H9 (cell line): ENCODE measurements at regions not wholly inside any gene's neighbourhood (a gene's known extent, or its start where the extent isn't known, plus 50 kb on each side); places are given as distances from the start of the nearest gene placed in this dataset.

Experiments used
- DNase-seq: peaks from one replicate; pipeline ENCODE4 v3.0.0-alpha.2; 2017
- H2AFZ ChIP-seq: one replicate; pipeline ENCODE4 v1.6.1; 2013; ENCODE audit warnings: mild to moderate bottlenecking, low read length, control low read depth, moderate library complexity
- H2AK5ac ChIP-seq: 2 replicates; pipeline ENCODE4 v1.6.1; 2013; ENCODE audit warnings: low read length, control low read depth, mixed read lengths; ENCODE audit not compliant: insufficient read length
- H2BK120ac ChIP-seq: one replicate; pipeline ENCODE4 v1.6.1; 2013; ENCODE audit warnings: low read depth, mild to moderate bottlenecking, low read length, control low read depth, inconsistent platforms; ENCODE audit not compliant: poor library complexity, severe bottlenecking
- H2BK12ac ChIP-seq: 2 replicates; pipeline ENCODE4 v1.6.1; 2013; ENCODE audit warnings: low read length, control low read depth, mixed read lengths, low read depth; ENCODE audit not compliant: insufficient read length
- H2BK15ac ChIP-seq: 2 replicates; pipeline ENCODE4 v1.6.1; 2013; ENCODE audit warnings: low read depth, low read length, control low read depth
- H2BK20ac ChIP-seq: one replicate; pipeline ENCODE4 v1.6.1; 2013; ENCODE audit warnings: low read depth, mild to moderate bottlenecking, low read length, control low read depth, inconsistent platforms; ENCODE audit not compliant: poor library complexity, severe bottlenecking
- H2BK5ac ChIP-seq: 2 replicates; pipeline ENCODE4 v1.6.1; 2013; ENCODE audit warnings: low read length, control low read depth, mixed read lengths; ENCODE audit not compliant: insufficient read length
- H3K14ac ChIP-seq: 2 replicates; pipeline ENCODE4 v1.6.1; 2013; ENCODE audit warnings: low read length, control low read depth; ENCODE audit not compliant: insufficient read depth
- H3K18ac ChIP-seq: 2 replicates; pipeline ENCODE4 v1.6.1; 2013; ENCODE audit warnings: low read depth, mild to moderate bottlenecking, mixed read lengths, low read length, control low read depth; ENCODE audit not compliant: insufficient read length
- H3K23ac ChIP-seq: 2 replicates; pipeline ENCODE4 v1.6.1; 2013; ENCODE audit warnings: low read length, control low read depth, mixed read lengths, low read depth; ENCODE audit not compliant: insufficient read length
- H3K23me2 ChIP-seq: 2 replicates; pipeline ENCODE4 v1.6.1; 2013; ENCODE audit warnings: low read depth, mild to moderate bottlenecking, mixed read lengths, low read length, control low read depth; ENCODE audit not compliant: insufficient read length, poor library complexity, severe bottlenecking
- H3K27ac ChIP-seq: 2 replicates; pipeline ENCODE4 v1.5.1; 2013; ENCODE audit warnings: low read length, control low read depth, mixed read lengths, low read depth; ENCODE audit not compliant: insufficient read length
- H3K27me3 ChIP-seq: 2 replicates; pipeline ENCODE4 v1.6.1; 2013; ENCODE audit warnings: low read length, control low read depth, inconsistent platforms; ENCODE audit not compliant: insufficient read depth
- H3K4ac ChIP-seq: 2 replicates; pipeline ENCODE4 v1.6.1; 2013; ENCODE audit warnings: low read depth, mild to moderate bottlenecking, control low read depth, inconsistent platforms, low read length, moderate library complexity
- H3K4me1 ChIP-seq: 2 replicates; pipeline ENCODE4 v1.6.1; 2013; ENCODE audit warnings: low read length, control low read depth, inconsistent platforms; ENCODE audit not compliant: insufficient read depth
- H3K4me2 ChIP-seq: 2 replicates; pipeline ENCODE4 v1.6.1; 2013; ENCODE audit warnings: low read length, control low read depth, mixed read lengths; ENCODE audit not compliant: insufficient read length, insufficient read depth
- H3K56ac ChIP-seq: 2 replicates; pipeline ENCODE4 v1.6.1; 2013; ENCODE audit warnings: low read depth, mild to moderate bottlenecking, mixed read lengths, low read length, control low read depth; ENCODE audit not compliant: insufficient read length
- H3K79me1 ChIP-seq: 2 replicates; pipeline ENCODE4 v1.6.1; 2013; ENCODE audit warnings: low read depth, mild to moderate bottlenecking, moderate library complexity, low read length, control low read depth, inconsistent platforms; ENCODE audit not compliant: insufficient read depth, poor library complexity, severe bottlenecking
- H3K79me2 ChIP-seq: 2 replicates; pipeline ENCODE4 v1.6.1; 2013; ENCODE audit warnings: low read length, control low read depth, inconsistent platforms; ENCODE audit not compliant: insufficient read depth
- H3K9ac ChIP-seq: 2 replicates; pipeline ENCODE4 v1.6.1; 2013; ENCODE audit warnings: low read length, control low read depth, mixed read lengths; ENCODE audit not compliant: insufficient read length; ENCODE audit errors: extremely low read depth
- H3K9me3 ChIP-seq: one replicate; pipeline ENCODE4 v1.6.1; 2013; ENCODE audit warnings: low read depth, low read length, inconsistent platforms; ENCODE audit not compliant: control insufficient read depth
- H3T11ph ChIP-seq: one replicate; pipeline ENCODE4 v1.6.1; 2013; ENCODE audit warnings: mild to moderate bottlenecking, low read length, control low read depth, inconsistent platforms
- H4K20me1 ChIP-seq: one replicate; pipeline ENCODE4 v1.6.1; 2013; ENCODE audit not compliant: control insufficient read depth, insufficient read length, insufficient read depth
- H4K5ac ChIP-seq: 2 replicates; pipeline ENCODE4 v1.6.1; 2013; ENCODE audit warnings: low read depth, mild to moderate bottlenecking, mixed read lengths, low read length, control low read depth; ENCODE audit not compliant: insufficient read length
- H4K8ac ChIP-seq: replicated peaks from 2 replicates; pipeline ENCODE4 v1.6.1; 2013; ENCODE audit warnings: low read length, control low read depth, mixed read lengths, low read depth; ENCODE audit not compliant: insufficient read length
- H4K91ac ChIP-seq: 2 replicates; pipeline ENCODE4 v1.6.1; 2013; ENCODE audit warnings: low read depth, mild to moderate bottlenecking, moderate library complexity, mixed read lengths, low read length, control low read depth; ENCODE audit not compliant: insufficient read length
- H3K27ac Mint-ChIP-seq, 3 experiments: 2 replicates in 2 of 3; 3 replicates in 1 of 3; pipeline ENCODE4 v1.8.0; 2020 to 2021; ENCODE audit warnings: mixed read lengths in 3 of 3, mild to moderate bottlenecking in 1 of 3, moderate library complexity in 1 of 3
- H3K27me3 Mint-ChIP-seq: 2 replicates; pipeline ENCODE4 v1.8.0; 2021; ENCODE audit warnings: low read depth, mild to moderate bottlenecking, moderate library complexity, mixed read lengths
- H3K36me3 Mint-ChIP-seq, 3 experiments: 2 replicates in 2 of 3; 3 replicates in 1 of 3; pipeline ENCODE4 v1.8.0; 2020 to 2021; ENCODE audit warnings: low read depth in 3 of 3, mixed read lengths in 3 of 3; ENCODE audit not compliant: insufficient read depth in 1 of 3
- H3K4me1 Mint-ChIP-seq, 2 experiments: 2 replicates each; pipeline ENCODE4 v1.8.0; 2020; ENCODE audit warnings: mixed read lengths in 2 of 2
- H3K4me3 Mint-ChIP-seq, 2 experiments: 2 replicates in 1 of 2; 3 replicates in 1 of 2; pipeline ENCODE4 v1.8.0; 2020 to 2021; ENCODE audit warnings: mild to moderate bottlenecking in 2 of 2, mixed read lengths in 2 of 2, moderate library complexity in 1 of 2
- H3K9me3 Mint-ChIP-seq, 2 experiments: 2 replicates in 1 of 2; 3 replicates in 1 of 2; pipeline ENCODE4 v1.8.0; 2020; ENCODE audit warnings: mild to moderate bottlenecking in 2 of 2, mixed read lengths in 2 of 2, moderate library complexity in 1 of 2
- CTCF ChIP-seq: fragments of 200-600 bp; sonication (generic); conservative IDR thresholded peaks from 3 replicates; pipeline ENCODE4 v1.8.0; 2021; ENCODE audit warnings: antibody characterized with exemption, mild to moderate bottlenecking
- WGBS: extraction: QIAGEN DNeasy Blood & Tissue Kit; methylation state at CpG from one replicate; pipeline ENCODE4 v1.1.7; 2013; ENCODE audit warnings: missing lambda C conversion rate, low lambda C conversion rate, mixed read lengths; ENCODE audit not compliant: insufficient read length; ENCODE audit errors: extremely low coverage; 5-methylcytosine and 5-hydroxymethylcytosine counted together

GRCh38 chr14:95440496-95440895 is 76.0 kb downstream of the SYNE3 start:
- Mint-ChIP-seq H3K9me3 (peaks cover 0 to 4% of the 10 kb centered on the region in 2 experiments; a peak in 3 of 5 replicates), H3K4me3 (no peak overlapping the region), H3K4me1 (peaks cover 0 to 6% of the 10 kb centered on the region in 2 experiments; a peak in 1 of 4 replicates), H3K27ac (no peak overlapping the region), H3K27me3 (peaks cover 6% of the 10 kb centered on the region), H3K36me3 (no peaks in the 10 kb centered on the region)
- no peak overlapping the region for H2BK5ac ChIP-seq
- H2BK15ac ChIP-seq = no peak overlapping the region
- no peaks in the 10 kb centered on the region for H3K4me1 ChIP-seq
- H3K56ac ChIP-seq = no peak overlapping the region
- no peak overlapping the region for H3K23ac ChIP-seq
- no peak overlapping the region for H3K4ac ChIP-seq
- no peaks in the 10 kb centered on the region for H3K9me3 ChIP-seq
- no peaks in the 10 kb centered on the region for H3K79me1 ChIP-seq
- H4K5ac ChIP-seq = no peak overlapping the region
- TF ChIP-seq CTCF = no peak
- no peak overlapping the region for H3T11ph ChIP-seq
- no peak overlapping the region for H3K14ac ChIP-seq
- no peak overlapping the region for H3K4me2 ChIP-seq
- H4K20me1 ChIP-seq = no peaks in the 10 kb centered on the region
- no peak for DNase-seq
- H2AK5ac ChIP-seq = no peak overlapping the region
- H3K79me2 ChIP-seq = no peaks in the 10 kb centered on the region
- H3K27ac ChIP-seq = no peak overlapping the region
- H2BK20ac ChIP-seq = no peak overlapping the region
- no peak overlapping the region for H4K8ac ChIP-seq
- H2BK12ac ChIP-seq = no peak overlapping the region
- H3K27me3 ChIP-seq = no peaks in the 10 kb centered on the region
- H2AFZ ChIP-seq = no peak overlapping the region
- no peak overlapping the region for H4K91ac ChIP-seq
- no peak overlapping the region for H3K9ac ChIP-seq
- H2BK120ac ChIP-seq = no peak overlapping the region
- no CpG with 5 or more reads among the region's 5 CpGs for WGBS
- no peaks in the 10 kb centered on the region for H3K23me2 ChIP-seq
- H3K18ac ChIP-seq = no peak overlapping the region
